Left ventricle myocardium inferior (tissue), 1 donor: ENCODE measurements at regions not wholly inside any gene's neighbourhood (a gene's known extent, or its start where the extent isn't known, plus 50 kb on each side); places are given as distances from the start of the nearest gene placed in this dataset.

Source experiments
- DNase-seq: peaks from one replicate; pipeline ENCODE4 v3.0.0-alpha.2; 2020
- H3K27ac ChIP-seq: fragments of 200-600 bp; replicated peaks from 2 replicates; pipeline ENCODE4 v1.8.0; 2021
- H3K27me3 ChIP-seq: fragments of 200-600 bp; 2 replicates; pipeline ENCODE4 v1.8.0; 2021; ENCODE audit warnings: low read depth
- H3K36me3 ChIP-seq: fragments of 200-600 bp; 2 replicates; pipeline ENCODE4 v1.8.0; 2021
- H3K4me1 ChIP-seq: fragments of 200-600 bp; 2 replicates; pipeline ENCODE4 v1.8.0; 2021
- H3K4me3 ChIP-seq: fragments of 200-600 bp; 2 replicates; pipeline ENCODE4 v1.8.0; 2021; ENCODE audit warnings: mild to moderate bottlenecking, moderate library complexity
- H3K9me3 ChIP-seq: fragments of 200-600 bp; replicated peaks from 2 replicates; pipeline ENCODE4 v1.8.0; 2021
- intact Hi-C: fragments of 100-400 bp; cut with micrococcal nuclease; formaldehyde crosslinking; loops from one replicate; pipeline ENCODE4 v1.11.0; 2022
- TF ChIP-seq, protein P1 (sequence below): fragments of 200-600 bp; IDR thresholded peaks from 2 replicates; pipeline ENCODE4 v1.8.0; 2021; ENCODE audit warnings: antibody characterized with exemption, mild to moderate bottlenecking, borderline replicate concordance
- donor health status: DM: no; HTN: yes; CAD: no; lungs with severe emphysema.

DNA sequence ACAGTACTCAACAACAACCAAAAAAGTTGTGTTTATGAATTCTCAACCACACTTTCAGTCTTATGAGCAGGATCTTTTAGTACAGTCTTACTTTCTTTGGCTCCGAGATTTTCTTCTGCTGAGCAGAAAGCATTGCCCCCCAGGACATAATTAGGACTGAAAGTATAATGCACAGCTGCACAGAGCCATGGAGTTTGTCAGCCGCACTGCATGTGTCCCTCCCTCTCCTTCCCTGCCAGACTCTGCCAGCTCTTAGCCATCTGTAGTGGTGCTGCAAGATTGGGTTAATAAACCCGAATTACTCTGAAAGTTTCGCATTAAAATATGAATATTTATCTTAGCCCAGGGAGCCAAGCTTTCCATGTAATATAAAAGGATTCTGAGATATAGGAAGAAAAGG is 179.6 kb upstream of the PTCHD4 start:
- no peaks in the 10 kb centered on the region for H3K4me1 ChIP-seq
- peaks cover 30% of the 10 kb centered on the region for H3K9me3 ChIP-seq
- H3K27me3 ChIP-seq = no peaks in the 10 kb centered on the region
- no peak for DNase-seq
- intact Hi-C loops = no loop called here
- no peak overlapping the region for H3K4me3 ChIP-seq
- H3K27ac ChIP-seq = no peak overlapping the region
- TF ChIP-seq, protein P1, sequence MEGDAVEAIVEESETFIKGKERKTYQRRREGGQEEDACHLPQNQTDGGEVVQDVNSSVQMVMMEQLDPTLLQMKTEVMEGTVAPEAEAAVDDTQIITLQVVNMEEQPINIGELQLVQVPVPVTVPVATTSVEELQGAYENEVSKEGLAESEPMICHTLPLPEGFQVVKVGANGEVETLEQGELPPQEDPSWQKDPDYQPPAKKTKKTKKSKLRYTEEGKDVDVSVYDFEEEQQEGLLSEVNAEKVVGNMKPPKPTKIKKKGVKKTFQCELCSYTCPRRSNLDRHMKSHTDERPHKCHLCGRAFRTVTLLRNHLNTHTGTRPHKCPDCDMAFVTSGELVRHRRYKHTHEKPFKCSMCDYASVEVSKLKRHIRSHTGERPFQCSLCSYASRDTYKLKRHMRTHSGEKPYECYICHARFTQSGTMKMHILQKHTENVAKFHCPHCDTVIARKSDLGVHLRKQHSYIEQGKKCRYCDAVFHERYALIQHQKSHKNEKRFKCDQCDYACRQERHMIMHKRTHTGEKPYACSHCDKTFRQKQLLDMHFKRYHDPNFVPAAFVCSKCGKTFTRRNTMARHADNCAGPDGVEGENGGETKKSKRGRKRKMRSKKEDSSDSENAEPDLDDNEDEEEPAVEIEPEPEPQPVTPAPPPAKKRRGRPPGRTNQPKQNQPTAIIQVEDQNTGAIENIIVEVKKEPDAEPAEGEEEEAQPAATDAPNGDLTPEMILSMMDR = no peak
- no peaks in the 10 kb centered on the region for H3K36me3 ChIP-seq

DNA sequence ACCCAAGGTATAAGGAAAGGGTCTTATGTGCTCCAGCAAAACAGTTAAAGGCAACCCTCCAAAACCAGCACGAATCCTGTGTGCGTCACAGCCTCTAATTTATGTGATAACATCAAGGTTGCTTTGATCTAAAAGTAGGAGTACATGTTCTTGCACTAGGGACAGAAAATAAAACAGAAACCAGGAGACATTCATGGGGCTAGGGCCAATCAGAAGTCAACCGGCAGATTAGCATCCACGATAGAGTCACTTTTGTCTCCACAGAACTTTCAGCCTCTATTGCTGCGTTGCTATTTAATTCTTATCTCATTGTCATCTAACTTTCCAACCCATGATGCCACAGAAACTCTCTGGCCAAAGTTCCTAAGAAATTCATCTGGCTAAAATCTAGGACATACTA is 178.8 kb upstream of the PTCHD4 start:
- Histone ChIP-seq H3K27me3 (no peaks in the 10 kb centered on the region), H3K36me3 (no peaks in the 10 kb centered on the region), H3K9me3 (peaks cover 36% of the 10 kb centered on the region), H3K4me3 (no peak overlapping the region), H3K4me1 (no peaks in the 10 kb centered on the region), H3K27ac (no peak overlapping the region)
- intact Hi-C loops = no loop called here
- no peak for DNase-seq
- TF ChIP-seq, protein P1 = no peak

DNA sequence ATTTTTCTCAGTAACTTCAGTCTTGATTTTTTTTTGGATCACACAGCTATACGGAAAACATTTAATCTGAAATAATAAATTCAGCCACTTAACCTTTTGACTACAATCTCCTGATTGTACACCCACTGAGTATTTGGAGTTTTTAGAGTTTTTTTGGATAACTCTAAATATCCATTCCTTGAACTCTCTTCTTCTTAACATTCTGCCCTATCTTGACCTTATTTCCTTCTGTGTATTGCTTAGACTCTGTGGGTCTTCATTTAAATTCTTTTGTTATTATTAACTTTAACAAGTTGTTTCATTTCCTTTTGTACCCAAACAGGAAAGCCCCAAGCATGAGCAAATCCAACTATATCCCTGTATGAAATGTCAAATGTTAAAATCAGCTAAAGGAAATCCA is 170.2 kb upstream of the PTCHD4 start:
- Histone ChIP-seq H3K4me1 (no peaks in the 10 kb centered on the region), H3K9me3 (peaks cover 13% of the 10 kb centered on the region)
- TF ChIP-seq, protein P1 = no peak

DNA sequence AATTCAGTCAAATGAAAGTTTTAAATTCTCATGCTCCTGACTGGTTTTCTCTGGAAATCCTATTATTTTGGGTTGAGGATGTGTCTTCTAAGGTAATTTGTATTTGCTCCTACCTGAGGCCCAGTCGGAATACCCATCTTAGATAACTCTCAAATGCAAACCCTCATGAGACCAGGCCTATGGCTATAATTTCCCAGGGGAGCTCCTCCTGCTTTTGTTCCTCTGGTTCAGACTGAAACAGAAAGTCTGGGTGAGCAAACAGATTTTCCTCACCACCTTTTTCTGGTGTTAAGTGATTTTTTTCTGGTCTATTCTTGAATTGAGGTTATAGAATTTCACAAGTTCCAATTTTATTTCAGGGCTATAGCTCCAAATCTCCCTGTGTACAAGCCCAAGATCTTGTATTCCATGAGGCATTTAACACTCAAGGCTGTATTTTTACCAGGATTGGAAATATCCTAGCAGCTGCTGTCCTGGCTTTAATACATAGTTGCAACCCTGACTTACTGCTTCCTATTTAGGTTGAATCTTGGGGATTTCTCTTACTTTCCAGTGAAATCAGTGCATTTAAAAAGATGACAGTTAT is 169.1 kb upstream of the PTCHD4 start:
- Histone ChIP-seq H3K9me3 (peaks cover 2% of the 10 kb centered on the region), H3K27ac (no peak overlapping the region), H3K4me3 (no peak overlapping the region), H3K27me3 (no peaks in the 10 kb centered on the region), H3K36me3 (no peaks in the 10 kb centered on the region), H3K4me1 (no peaks in the 10 kb centered on the region)
- DNase-seq = no peak
- TF ChIP-seq, protein P1 = no peak
- intact Hi-C loops = no loop called here

More for the DNA sequence above, 170.2 kb upstream of the PTCHD4 start:
- H3K27me3 ChIP-seq = no peaks in the 10 kb centered on the region
- no peaks in the 10 kb centered on the region for H3K36me3 ChIP-seq
- no peak overlapping the region for H3K4me3 ChIP-seq
- no peak for DNase-seq
- intact Hi-C loops = no loop called here
- no peak overlapping the region for H3K27ac ChIP-seq

DNA sequence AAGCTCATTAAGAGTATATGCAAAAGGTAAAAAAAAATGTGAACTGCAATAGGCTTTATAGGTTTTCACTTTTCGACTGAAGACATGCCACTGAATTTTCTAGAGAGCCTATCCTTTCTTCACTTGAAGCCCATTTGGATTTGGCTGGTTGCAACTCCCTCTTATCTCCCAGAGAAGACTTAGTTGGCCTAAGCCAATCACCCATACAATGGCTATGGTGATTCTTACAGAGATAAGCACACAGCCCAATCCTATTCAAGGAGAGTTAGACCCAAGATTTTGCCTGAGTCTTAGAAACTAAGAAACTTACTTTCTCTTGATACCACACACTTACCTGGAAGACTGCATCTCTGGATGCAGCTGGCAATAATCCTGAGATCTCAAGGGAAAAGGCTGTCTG is 167.3 kb upstream of the PTCHD4 start:
- Histone ChIP-seq H3K4me1 (no peaks in the 10 kb centered on the region), H3K27me3 (no peaks in the 10 kb centered on the region), H3K27ac (no peak overlapping the region), H3K4me3 (no peak overlapping the region), H3K36me3 (no peaks in the 10 kb centered on the region), H3K9me3 (no peaks in the 10 kb centered on the region)
- DNase-seq = no peak
- TF ChIP-seq, protein P1 = no peak
- intact Hi-C loops = no loop called here
